Astrocyte of the spinal cord (primary cell): ENCODE measurements at regions not wholly inside any gene's neighbourhood (a gene's known extent, or its start where the extent isn't known, plus 50 kb on each side); places are given as distances from the start of the nearest gene placed in this dataset.

Experiments
- DNase-seq: peaks from one replicate; pipeline ENCODE4 v3.0.0; 2011; ENCODE audit warnings: low read depth, low spot score
- H3K4me3 ChIP-seq: 2 replicates; pipeline ENCODE4 v1.5.1; 2011; ENCODE audit warnings: low read depth, mild to moderate bottlenecking, low read length, moderate library complexity
- CTCF ChIP-seq: IDR thresholded peaks from 2 replicates; pipeline ENCODE4 v1.5.1; 2012; ENCODE audit warnings: low read depth, mild to moderate bottlenecking, low read length, inconsistent platforms
- in situ Hi-C: cut with HindIII; loops from 2 replicates; pipeline ENCODE4 v1.10.0; 2017; ENCODE audit warnings: low sequenced_read_pairs

GRCh38 chr10:29809383-29809782 is 174.6 kb upstream of the SVIL start:
- DNase-seq: no peak
- TF ChIP-seq CTCF: no peak
- H3K4me3 ChIP-seq: no peak overlapping the region
- in situ Hi-C loops: no loop called here

- no peak for TF ChIP-seq CTCF
- H3K4me3 ChIP-seq: no peak overlapping the region
- in situ Hi-C loops: no loop called here
- DNase-seq: peak; percentile 67
Measured at GRCh38 chr10:29807163-29807806, 172.5 kb upstream of the SVIL start.

GRCh38 chr10:29806350-29806788 is 171.6 kb upstream of the SVIL start:
- in situ Hi-C loops: no loop called here
- no peak for TF ChIP-seq CTCF
- no peak overlapping the region for H3K4me3 ChIP-seq
- DNase-seq: no peak

GRCh38 chr10:29805134-29805723 is 170.5 kb upstream of the SVIL start:
- H3K4me3 ChIP-seq: no peak overlapping the region
- in situ Hi-C loops: no loop called here
- no peak for DNase-seq
- no peak for TF ChIP-seq CTCF

GRCh38 chr10:29804025-29804852 is 169.5 kb upstream of the SVIL start:
- TF ChIP-seq CTCF: no peak
- no peak overlapping the region for H3K4me3 ChIP-seq
- peak; percentile 97 for DNase-seq
- in situ Hi-C loops: no loop called here

GRCh38 chr10:29802171-29802570 is 167.4 kb upstream of the SVIL start:
- no peak overlapping the region for H3K4me3 ChIP-seq
- DNase-seq: no peak
- no peak for TF ChIP-seq CTCF
- in situ Hi-C loops: no loop called here
